Left lung (tissue), 4 donors: ENCODE measurements at regions not wholly inside any gene's neighbourhood (a gene's known extent, or its start where the extent isn't known, plus 50 kb on each side); places are given as distances from the start of the nearest gene placed in this dataset.
A peak's percentile ranks its signal among the peaks of the same experiment; 100 is the strongest.

Experiments used
- ATAC-seq: fragments of 200-7000 bp; cut with Tn5 transposase; one replicate; pipeline ENCODE4 v1.9.1; 2020; ENCODE audit warnings: moderate library complexity
- DNase-seq, 4 donors: peaks; one replicate each; pipeline ENCODE4 v3.0.0-alpha.2; 2013 to 2020
- H3K27ac ChIP-seq, 2 donors: fragments of 200-600 bp; sonication (generic) in 1 of 2; one replicate each; pipeline versions ENCODE4 v1.5.0 to v1.8.0; 2020 to 2021
- H3K27me3 ChIP-seq, 2 donors: fragments of 200-600 bp; sonication (generic) in 1 of 2; one replicate each; pipeline versions ENCODE4 v1.5.0 to v1.8.0; 2020 to 2021
- H3K36me3 ChIP-seq, 2 donors: fragments of 200-600 bp; sonication (generic) in 1 of 2; one replicate each; pipeline versions ENCODE4 v1.5.0 to v1.8.0; 2020 to 2021
- H3K4me1 ChIP-seq, 2 donors: fragments of 200-600 bp; one replicate each; pipeline ENCODE4 v1.8.0; 2021
- H3K4me3 ChIP-seq, 2 donors: fragments of 200-600 bp; sonication (generic) in 1 of 2; one replicate each; pipeline versions ENCODE4 v1.5.0 to v1.8.0; 2020 to 2021; ENCODE audit warnings: mild to moderate bottlenecking in 1 of 2
- H3K9me3 ChIP-seq, 2 donors: fragments of 200-600 bp; sonication (generic) in 1 of 2; one replicate each; pipeline versions ENCODE4 v1.5.0 to v1.8.0; 2020 to 2021
- intact Hi-C, 2 donors: fragments of 100-400 bp; cut with DNase I; formaldehyde crosslinking; loops; one replicate each; pipeline versions ENCODE4 v1.11.2 to v1.14.2; 2022
- TF ChIP-seq, protein P1 (sequence below), 2 donors: fragments of 200-600 bp; sonication (generic) in 1 of 2; IDR thresholded peaks; one replicate each; pipeline versions ENCODE4 v1.5.0 to v1.8.0; 2021; ENCODE audit warnings: antibody characterized with exemption in 2 of 2
- donor health status: DM: no; HTN: yes; CAD: no.
- donor health status: DM: no; HTN: no; CAD: no.

DNA sequence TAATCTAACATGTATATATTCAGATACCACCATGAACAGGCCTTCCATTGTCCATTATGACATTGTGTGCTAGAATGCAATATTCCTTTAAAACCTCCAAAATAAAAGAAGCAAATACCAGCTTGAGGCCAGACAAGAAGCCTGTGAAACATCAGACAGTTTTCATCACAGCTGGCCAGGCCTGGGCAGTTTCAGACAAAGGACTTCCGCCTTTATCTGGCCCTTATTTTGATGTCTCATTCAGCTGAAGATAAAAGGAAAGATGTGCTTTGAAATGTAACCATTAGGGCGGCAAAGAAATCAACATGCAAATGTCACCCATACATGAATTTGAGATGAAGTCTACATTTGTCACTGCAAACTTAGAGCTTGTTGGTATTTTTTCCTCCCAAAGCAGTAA, 737.5 kb downstream of the KCNJ2 start:
- H3K36me3 ChIP-seq, result no peaks in the 10 kb centered on the region
- no peaks in the 10 kb centered on the region for H3K27me3 ChIP-seq
- no peak overlapping the region for H3K27ac ChIP-seq
- H3K4me1 ChIP-seq, result no peaks in the 10 kb centered on the region
- TF ChIP-seq, protein P1, sequence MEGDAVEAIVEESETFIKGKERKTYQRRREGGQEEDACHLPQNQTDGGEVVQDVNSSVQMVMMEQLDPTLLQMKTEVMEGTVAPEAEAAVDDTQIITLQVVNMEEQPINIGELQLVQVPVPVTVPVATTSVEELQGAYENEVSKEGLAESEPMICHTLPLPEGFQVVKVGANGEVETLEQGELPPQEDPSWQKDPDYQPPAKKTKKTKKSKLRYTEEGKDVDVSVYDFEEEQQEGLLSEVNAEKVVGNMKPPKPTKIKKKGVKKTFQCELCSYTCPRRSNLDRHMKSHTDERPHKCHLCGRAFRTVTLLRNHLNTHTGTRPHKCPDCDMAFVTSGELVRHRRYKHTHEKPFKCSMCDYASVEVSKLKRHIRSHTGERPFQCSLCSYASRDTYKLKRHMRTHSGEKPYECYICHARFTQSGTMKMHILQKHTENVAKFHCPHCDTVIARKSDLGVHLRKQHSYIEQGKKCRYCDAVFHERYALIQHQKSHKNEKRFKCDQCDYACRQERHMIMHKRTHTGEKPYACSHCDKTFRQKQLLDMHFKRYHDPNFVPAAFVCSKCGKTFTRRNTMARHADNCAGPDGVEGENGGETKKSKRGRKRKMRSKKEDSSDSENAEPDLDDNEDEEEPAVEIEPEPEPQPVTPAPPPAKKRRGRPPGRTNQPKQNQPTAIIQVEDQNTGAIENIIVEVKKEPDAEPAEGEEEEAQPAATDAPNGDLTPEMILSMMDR (IDR thresholded peaks at IDR 0.05), result no peak
- no peak overlapping the region for H3K4me3 ChIP-seq
- no peak for ATAC-seq
- intact Hi-C loops, result no loop called here
- DNase-seq, result peak in 1 of 4 donors; percentile 42
- H3K9me3 ChIP-seq, result peaks cover 0 to 15% of the 10 kb centered on the region in 2 donors

DNA sequence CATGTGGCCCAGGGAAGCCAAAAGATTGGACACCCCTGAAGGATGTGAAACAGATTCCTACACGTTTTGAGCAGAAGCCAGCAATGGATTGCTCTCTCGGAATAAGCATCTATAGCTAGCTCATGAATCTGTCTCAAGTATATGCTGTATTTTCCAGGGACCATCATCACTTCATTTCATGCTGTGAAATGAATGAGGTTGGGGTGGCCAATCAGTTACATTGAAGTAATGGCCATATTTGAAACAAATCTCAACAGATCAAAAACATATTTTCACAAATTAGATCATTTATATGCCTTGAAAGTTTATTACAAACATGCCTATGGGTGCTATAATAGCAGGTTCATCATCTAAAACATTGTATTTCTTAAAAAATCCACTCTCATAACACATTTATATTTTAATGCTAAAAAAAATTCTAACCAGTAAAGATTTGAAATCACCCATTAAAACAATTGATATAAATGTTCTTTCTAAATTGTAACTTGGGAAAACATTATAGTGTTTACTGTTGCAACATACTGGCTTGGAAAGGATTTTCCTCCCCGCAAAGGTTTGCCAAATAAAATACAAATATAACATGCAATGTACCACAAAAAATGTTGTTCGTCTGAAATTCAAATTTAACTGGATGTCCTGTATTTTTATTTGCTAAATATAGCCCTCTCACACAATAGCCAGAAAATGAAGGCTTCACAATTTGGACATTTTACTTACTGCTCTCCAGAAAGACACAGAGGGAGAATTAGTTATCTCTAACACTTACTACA, 743.6 kb downstream of the KCNJ2 start:
- ATAC-seq, result no peak

DNA sequence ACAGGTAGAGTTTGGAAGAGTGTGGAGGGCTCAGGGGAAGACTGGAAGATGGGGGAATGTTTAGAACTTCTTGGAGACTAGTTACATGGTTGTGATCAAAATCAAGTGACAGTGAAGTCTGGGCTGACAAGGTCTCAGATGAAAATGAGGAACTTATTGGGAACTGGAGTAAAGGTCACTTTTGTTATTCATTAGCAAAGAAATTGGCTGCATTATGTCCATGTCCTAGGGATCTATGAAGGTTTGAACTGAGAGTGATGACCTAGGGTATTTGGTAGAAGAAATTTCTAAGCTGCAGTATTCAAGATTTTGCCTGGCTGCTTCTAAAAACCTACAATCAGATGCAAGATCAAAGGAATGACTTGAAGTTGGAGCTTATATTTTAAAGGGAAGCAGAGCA, 747.1 kb downstream of the KCNJ2 start:
- DNase-seq, result no peak
- intact Hi-C loops, result no loop called here
- Histone ChIP-seq H3K36me3 (no peaks in the 10 kb centered on the region), H3K27me3 (no peaks in the 10 kb centered on the region), H3K4me3 (no peak overlapping the region), H3K4me1 (no peaks in the 10 kb centered on the region), H3K27ac (no peak overlapping the region), H3K9me3 (peaks cover 0 to 30% of the 10 kb centered on the region in 2 donors)
- ATAC-seq, result no peak
- TF ChIP-seq, protein P1 (IDR thresholded peaks at IDR 0.05), result no peak

More for the DNA sequence above, 743.6 kb downstream of the KCNJ2 start:
- TF ChIP-seq, protein P1 (IDR thresholded peaks at IDR 0.05), result no peak
- Histone ChIP-seq H3K36me3 (no peaks in the 10 kb centered on the region), H3K4me1 (no peaks in the 10 kb centered on the region), H3K9me3 (peaks cover 0 to 23% of the 10 kb centered on the region in 2 donors), H3K4me3 (no peak overlapping the region), H3K27ac (no peak overlapping the region), H3K27me3 (no peaks in the 10 kb centered on the region)
- intact Hi-C loops, result no loop called here
- peak in 2 of 4 donors; percentile 60 to 64 for DNase-seq

DNA sequence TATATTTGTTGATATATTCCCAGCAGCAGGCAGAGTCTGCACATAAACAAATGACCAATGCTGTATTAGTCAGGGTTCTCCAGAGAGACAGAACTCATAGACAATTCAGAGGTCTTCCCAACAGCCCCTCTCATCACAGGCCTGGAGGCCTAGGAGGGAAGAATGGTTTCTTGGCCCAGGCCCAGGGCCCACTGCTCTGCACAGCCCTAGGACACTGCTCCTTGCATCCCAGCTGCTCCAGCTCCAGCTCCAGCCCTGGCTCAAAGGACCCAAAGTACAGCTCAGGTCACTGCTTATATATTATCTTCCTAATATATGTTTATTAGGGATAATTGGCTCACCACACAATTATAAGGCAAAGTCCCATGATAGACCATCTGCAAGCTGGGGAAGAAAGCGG, 749.9 kb downstream of the KCNJ2 start:
- H3K4me1 ChIP-seq, result no peaks in the 10 kb centered on the region
- intact Hi-C loops, result no loop called here
- H3K4me3 ChIP-seq, result no peak overlapping the region
- H3K27me3 ChIP-seq, result no peaks in the 10 kb centered on the region
- H3K36me3 ChIP-seq, result no peaks in the 10 kb centered on the region
- DNase-seq, result no peak
- no peak overlapping the region for H3K27ac ChIP-seq
- no peak for ATAC-seq
- H3K9me3 ChIP-seq, result peaks cover 0 to 29% of the 10 kb centered on the region in 2 donors
- TF ChIP-seq, protein P1 (IDR thresholded peaks at IDR 0.05), result no peak

DNA sequence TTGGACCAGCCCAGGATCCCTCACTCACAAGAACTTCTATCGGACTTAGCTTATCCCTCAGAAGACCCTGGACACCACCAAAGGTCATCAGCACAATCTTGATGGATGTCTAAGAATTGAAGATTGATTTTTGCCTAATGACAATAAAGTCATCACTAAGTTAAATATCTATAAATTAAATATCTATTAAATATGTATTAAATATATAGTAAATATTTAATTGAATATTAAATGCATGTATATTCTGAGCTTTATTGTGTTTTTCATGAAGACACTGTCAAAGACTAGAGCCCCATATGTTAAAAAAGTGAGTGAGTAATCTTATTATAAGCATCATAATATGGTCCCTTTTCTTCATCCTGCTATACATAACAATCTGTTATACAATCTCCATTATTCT, 751.1 kb downstream of the KCNJ2 start:
- Histone ChIP-seq H3K4me1 (no peaks in the 10 kb centered on the region), H3K36me3 (no peaks in the 10 kb centered on the region), H3K4me3 (no peak overlapping the region), H3K27me3 (no peaks in the 10 kb centered on the region), H3K9me3 (peaks cover 0 to 27% of the 10 kb centered on the region in 2 donors), H3K27ac (no peak overlapping the region)
- intact Hi-C loops, result no loop called here
- TF ChIP-seq, protein P1 (IDR thresholded peaks at IDR 0.05), result no peak
- ATAC-seq (no peak), DNase-seq (no peak)
